ENCODE measurements at regions not wholly inside any gene's neighbourhood (a gene's known extent, or its start where the extent isn't known, plus 50 kb on each side); places are given as distances from the start of the nearest gene placed in this dataset.

GRCh38 chr12:28626504-28626903 lies 436.2 kb downstream of the CCDC91 start (continued):
- TF ChIP-seq, protein P1, sequence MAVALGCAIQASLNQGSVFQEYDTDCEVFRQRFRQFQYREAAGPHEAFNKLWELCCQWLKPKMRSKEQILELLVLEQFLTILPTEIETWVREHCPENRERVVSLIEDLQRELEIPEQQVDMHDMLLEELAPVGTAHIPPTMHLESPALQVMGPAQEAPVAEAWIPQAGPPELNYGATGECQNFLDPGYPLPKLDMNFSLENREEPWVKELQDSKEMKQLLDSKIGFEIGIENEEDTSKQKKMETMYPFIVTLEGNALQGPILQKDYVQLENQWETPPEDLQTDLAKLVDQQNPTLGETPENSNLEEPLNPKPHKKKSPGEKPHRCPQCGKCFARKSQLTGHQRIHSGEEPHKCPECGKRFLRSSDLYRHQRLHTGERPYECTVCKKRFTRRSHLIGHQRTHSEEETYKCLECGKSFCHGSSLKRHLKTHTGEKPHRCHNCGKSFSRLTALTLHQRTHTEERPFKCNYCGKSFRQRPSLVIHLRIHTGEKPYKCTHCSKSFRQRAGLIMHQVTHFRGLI (tag by site-specific recombination; IDR thresholded peaks at IDR 0.05), result no peak
- no peak for TF ChIP-seq ZNF747 (tag by site-specific recombination; IDR thresholded peaks at IDR 0.05)
- TF ChIP-seq, protein P2, sequence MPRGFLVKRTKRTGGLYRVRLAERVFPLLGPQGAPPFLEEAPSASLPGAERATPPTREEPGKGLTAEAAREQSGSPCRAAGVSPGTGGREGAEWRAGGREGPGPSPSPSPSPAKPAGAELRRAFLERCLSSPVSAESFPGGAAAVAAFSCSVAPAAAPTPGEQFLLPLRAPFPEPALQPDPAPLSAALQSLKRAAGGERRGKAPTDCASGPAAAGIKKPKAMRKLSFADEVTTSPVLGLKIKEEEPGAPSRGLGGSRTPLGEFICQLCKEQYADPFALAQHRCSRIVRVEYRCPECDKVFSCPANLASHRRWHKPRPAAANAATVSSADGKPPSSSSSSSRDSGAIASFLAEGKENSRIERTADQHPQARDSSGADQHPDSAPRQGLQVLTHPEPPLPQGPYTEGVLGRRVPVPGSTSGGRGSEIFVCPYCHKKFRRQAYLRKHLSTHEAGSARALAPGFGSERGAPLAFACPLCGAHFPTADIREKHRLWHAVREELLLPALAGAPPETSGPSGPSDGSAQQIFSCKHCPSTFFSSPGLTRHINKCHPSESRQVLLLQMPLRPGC (tag by site-specific recombination; IDR thresholded peaks at IDR 0.05), result no peak

DNA sequence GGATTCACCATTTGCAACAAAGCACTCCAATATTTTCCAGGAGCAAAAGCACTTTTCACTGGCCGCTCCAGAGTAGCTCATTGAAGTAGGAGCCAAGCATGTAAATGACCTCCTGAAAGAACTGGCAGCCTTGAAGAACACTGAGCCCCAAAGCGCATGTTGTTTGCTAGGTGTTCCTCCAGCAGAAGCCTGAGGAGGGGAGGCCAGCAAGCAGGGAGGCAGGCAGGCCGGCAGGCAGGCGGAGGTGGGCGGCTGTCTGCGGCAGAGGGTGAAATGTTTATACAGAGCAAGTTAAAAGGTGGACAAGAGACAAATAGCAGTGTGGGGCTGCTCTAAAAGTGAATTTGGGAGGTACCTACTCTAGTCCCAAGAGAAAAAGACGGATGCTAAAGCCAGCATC lies 439.4 kb downstream of the CCDC91 start:
- Histone ChIP-seq H3K9me3 (ENCODE audit: control insufficient read depth, insufficient read depth, low read depth, low read length) (no peaks in the 10 kb centered on the region), H3K4me3 (ENCODE audit: low read depth, low read length) (no peak overlapping the region), H3K36me3 (ENCODE audit: control insufficient read depth in 2 of 2, insufficient read depth in 1 of 2, low read length in 2 of 2) (no peaks in the 10 kb centered on the region), H3K4me1 (ENCODE audit: control insufficient read depth, insufficient read depth, low read length) (no peaks in the 10 kb centered on the region), H3K27ac (ENCODE audit: extremely low read depth, low read depth, low read length) (no peak overlapping the region)
- ChIA-PET CTCF (no interaction called here), POLR2A (no interaction called here)
- TF ChIP-seq ZNF19 (tag by site-specific recombination; IDR thresholded peaks at IDR 0.05; ENCODE audit: low read depth), result no peak
- TF ChIP-seq, protein P3, sequence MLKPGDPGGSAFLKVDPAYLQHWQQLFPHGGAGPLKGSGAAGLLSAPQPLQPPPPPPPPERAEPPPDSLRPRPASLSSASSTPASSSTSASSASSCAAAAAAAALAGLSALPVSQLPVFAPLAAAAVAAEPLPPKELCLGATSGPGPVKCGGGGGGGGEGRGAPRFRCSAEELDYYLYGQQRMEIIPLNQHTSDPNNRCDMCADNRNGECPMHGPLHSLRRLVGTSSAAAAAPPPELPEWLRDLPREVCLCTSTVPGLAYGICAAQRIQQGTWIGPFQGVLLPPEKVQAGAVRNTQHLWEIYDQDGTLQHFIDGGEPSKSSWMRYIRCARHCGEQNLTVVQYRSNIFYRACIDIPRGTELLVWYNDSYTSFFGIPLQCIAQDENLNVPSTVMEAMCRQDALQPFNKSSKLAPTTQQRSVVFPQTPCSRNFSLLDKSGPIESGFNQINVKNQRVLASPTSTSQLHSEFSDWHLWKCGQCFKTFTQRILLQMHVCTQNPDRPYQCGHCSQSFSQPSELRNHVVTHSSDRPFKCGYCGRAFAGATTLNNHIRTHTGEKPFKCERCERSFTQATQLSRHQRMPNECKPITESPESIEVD (tag by site-specific recombination; IDR thresholded peaks at IDR 0.05), result no peak
- TF ChIP-seq, protein P4, sequence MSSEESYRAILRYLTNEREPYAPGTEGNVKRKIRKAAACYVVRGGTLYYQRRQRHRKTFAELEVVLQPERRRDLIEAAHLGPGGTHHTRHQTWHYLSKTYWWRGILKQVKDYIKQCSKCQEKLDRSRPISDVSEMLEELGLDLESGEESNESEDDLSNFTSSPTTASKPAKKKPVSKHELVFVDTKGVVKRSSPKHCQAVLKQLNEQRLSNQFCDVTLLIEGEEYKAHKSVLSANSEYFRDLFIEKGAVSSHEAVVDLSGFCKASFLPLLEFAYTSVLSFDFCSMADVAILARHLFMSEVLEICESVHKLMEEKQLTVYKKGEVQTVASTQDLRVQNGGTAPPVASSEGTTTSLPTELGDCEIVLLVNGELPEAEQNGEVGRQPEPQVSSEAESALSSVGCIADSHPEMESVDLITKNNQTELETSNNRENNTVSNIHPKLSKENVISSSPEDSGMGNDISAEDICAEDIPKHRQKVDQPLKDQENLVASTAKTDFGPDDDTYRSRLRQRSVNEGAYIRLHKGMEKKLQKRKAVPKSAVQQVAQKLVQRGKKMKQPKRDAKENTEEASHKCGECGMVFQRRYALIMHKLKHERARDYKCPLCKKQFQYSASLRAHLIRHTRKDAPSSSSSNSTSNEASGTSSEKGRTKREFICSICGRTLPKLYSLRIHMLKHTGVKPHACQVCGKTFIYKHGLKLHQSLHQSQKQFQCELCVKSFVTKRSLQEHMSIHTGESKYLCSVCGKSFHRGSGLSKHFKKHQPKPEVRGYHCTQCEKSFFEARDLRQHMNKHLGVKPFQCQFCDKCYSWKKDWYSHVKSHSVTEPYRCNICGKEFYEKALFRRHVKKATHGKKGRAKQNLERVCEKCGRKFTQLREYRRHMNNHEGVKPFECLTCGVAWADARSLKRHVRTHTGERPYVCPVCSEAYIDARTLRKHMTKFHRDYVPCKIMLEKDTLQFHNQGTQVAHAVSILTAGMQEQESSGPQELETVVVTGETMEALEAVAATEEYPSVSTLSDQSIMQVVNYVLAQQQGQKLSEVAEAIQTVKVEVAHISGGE (tag by site-specific recombination; conservative IDR thresholded peaks at IDR 0.05; ENCODE audit: low read depth), result no peak
- TF ChIP-seq YY1 (tag by site-specific recombination; IDR thresholded peaks at IDR 0.05), result no peak
- TF ChIP-seq ZFP37 (tag by site-specific recombination; IDR thresholded peaks at IDR 0.05), result no peak
- TF ChIP-seq ZFHX2 (tag by site-specific recombination; conservative IDR thresholded peaks at IDR 0.05), result no peak
- no peak for TF ChIP-seq ZBTB44 (tag by site-specific recombination; IDR thresholded peaks at IDR 0.05)
- no peak for TF ChIP-seq ZNF138 (tag by site-specific recombination; IDR thresholded peaks at IDR 0.05; ENCODE audit: borderline replicate concordance)
- TF ChIP-seq, protein P5, sequence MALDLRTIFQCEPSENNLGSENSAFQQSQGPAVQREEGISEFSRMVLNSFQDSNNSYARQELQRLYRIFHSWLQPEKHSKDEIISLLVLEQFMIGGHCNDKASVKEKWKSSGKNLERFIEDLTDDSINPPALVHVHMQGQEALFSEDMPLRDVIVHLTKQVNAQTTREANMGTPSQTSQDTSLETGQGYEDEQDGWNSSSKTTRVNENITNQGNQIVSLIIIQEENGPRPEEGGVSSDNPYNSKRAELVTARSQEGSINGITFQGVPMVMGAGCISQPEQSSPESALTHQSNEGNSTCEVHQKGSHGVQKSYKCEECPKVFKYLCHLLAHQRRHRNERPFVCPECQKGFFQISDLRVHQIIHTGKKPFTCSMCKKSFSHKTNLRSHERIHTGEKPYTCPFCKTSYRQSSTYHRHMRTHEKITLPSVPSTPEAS (tag by site-specific recombination; IDR thresholded peaks at IDR 0.05), result no peak
- TF ChIP-seq ZNF394 (tag by site-specific recombination; IDR thresholded peaks at IDR 0.05; ENCODE audit: borderline replicate concordance), result no peak
- TF ChIP-seq SP2 (tag by site-specific recombination; IDR thresholded peaks at IDR 0.05), result no peak

Data from HEK293 (cell line).